Pulmonary artery endothelial cell (primary cell): ENCODE measurements at regions not wholly inside any gene's neighbourhood (a gene's known extent, or its start where the extent isn't known, plus 50 kb on each side); places are given as distances from the start of the nearest gene placed in this dataset.
"Not testable (repeated sequence)": the region's sequence is repeated elsewhere in the genome, so short reads cannot be mapped to it uniquely, and the experiment has no call there.

Experiments
- DNase-seq: peaks from one replicate; pipeline ENCODE4 v3.0.0-alpha.2; 2011; ENCODE audit warnings: low read depth, low spot score

- no peak for DNase-seq
These were observed 329.0 kb upstream of the TMTC4 start for GRCh38 chr13:101003566-101003965.

- no peak for DNase-seq
These were observed 314.8 kb upstream of the TMTC4 start for GRCh38 chr13:100989392-100989791.

DNA sequence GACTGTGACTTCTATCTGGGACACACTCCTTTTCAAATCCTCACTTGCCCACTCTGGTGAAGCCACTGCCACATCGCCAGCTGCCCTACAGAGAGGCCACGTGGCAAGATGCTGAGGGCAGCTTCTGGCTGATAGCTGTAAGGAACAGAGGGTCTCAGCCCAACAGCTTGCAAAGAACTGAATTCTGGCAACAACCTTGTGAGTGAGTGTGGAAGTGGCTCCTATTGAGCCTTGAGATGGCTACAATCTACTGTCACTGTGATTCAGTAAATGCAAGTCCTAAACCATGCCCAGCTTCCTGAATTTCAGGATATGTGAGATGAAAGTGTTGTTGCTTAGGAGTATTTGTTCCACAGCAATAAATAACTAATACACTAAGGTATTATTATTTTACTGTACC, 314.3 kb upstream of the TMTC4 start:
- DNase-seq: no peak

- DNase-seq: no peak
These were observed 313.4 kb upstream of the TMTC4 start for GRCh38 chr13:100987948-100988347.

DNA sequence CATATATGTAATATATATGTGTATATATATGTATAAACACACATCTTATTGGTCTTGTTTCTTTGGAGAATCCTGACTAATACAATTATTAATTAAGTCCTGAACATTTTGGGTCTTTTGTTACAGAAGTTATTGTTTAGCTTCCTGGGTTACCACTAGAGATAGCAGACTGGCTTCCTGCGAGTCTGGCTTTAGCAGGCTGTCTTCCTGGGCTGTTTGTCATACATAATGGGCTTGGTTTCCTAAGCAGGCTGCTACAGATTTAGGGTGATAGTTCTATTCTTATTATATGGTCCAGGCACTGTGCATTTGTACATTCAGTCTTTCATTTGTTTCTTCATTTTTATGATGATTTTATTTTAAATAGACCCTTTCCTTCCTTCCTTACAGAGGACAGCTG, 312.0 kb upstream of the TMTC4 start:
- DNase-seq: no peak

DNA sequence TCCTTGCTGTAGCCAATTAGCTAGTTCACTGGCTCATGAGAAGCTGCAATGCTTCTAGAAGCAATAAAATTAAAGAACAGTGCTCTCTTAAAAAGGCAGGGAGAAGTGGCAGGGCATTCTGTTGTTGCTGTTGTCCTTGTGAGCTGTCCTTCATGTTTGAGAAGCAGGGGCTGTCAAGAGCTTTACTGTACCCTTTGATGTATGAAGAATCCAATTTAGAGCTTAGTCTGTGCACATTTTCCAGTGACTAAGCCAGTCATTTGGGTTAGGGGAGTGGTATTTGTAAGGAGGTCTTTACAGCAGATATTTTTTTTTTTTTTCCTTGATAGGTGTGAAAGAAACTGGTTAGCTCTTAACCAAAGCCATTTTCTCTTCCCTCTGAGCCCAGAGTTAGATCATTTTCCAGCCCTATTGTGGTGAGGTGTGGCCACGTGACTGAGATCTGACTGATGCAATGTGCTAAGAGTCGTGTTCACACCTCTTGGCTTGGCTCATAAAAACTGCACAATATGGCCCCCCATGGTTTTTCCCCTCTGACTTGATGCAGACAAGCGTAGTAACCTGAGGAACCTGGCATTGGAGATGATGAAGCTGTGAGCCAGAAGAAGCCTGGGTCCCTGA, 309.6 kb upstream of the TMTC4 start:
- no peak for DNase-seq

GRCh38 chr13:100983111-100983510, 308.5 kb upstream of the TMTC4 start:
- no peak for DNase-seq

DNA sequence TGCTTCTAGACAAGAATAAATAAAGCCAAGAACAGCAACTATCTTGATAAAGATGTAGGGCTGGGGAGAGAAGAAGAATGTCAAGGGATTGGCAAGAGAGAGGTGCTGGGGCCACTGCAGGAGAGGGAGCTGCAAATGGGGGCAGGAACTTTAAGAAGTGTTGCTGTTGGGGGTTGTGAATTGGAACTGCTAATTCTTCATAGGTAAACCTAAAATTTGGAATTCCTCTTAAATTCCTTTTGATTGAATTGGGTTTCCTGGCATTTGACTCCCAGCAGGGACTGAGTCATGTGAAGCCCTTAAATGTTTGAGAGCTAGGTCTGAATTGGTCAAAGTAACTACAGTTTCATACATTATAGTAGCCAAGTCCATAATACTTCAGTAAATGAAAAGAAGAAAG, 305.6 kb upstream of the TMTC4 start:
- DNase-seq: no peak

DNA sequence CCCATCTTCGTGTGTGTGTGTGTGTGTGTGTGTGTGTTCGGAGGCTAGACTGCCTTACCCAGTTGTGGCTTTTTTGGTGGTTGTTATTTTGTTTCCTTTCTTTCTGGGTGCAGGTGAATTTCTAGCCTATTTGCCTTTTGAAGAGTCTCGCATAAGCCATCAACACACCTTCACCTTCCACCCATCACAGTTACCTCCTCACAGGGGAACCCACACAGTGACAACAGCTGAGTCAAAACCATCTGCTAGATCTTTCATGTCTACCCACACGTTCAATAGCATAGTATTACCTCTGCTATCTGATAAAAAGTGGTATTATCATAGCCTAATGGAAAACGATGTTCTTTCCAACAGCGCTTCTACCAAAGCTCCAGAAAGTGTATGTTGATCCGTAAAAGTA, 303.2 kb upstream of the TMTC4 start:
- no peak for DNase-seq

- DNase-seq: no peak
These were observed 302.4 kb upstream of the TMTC4 start for GRCh38 chr13:100976993-100977392.

- DNase-seq: not testable (repeated sequence)
These were observed 301.1 kb upstream of the TMTC4 start for GRCh38 chr13:100975666-100976065.

GRCh38 chr13:100962585-100962984, 288.0 kb upstream of the TMTC4 start:
- no peak for DNase-seq

DNA sequence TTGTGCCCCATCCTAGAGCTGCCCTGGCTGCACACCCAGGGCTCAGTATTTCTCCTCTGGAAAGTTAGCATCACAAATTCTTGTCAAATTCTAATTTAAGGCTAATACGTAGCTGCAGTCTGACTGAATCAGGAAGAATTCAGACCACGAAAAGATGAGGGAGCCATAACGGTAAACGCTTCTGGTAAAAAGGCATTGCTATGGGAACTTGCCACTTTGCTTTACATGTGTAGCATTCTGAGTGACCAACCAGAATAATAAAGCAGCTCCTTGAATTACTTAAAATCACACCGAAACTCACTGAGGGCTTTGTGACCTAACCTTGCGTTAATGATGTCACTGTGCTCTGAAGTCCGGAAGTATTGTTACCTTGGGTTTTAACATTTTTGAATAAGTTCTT, 286.6 kb upstream of the TMTC4 start:
- no peak for DNase-seq

DNA sequence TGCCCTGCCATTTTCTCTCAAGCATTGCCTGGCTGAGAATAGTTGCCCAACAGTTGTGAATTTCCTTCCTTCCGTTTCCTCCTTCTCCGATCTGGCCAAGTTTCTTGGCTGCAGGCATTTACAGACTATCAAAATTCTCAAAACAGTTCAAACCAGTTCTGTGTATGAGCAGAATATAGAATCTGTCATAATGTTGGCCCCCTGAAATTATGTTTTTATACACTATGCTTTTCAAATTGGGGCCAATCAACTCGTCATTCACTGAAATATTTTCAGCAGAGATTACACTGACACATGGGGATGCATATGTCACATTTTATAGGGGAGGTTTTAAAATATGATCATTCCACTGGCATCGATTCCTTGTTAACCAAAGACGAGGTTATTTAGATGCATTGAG, 284.2 kb upstream of the TMTC4 start:
- no peak for DNase-seq

- DNase-seq: no peak
These were observed 283.1 kb upstream of the TMTC4 start for GRCh38 chr13:100957741-100958140.

GRCh38 chr13:100954430-100955305, 280.1 kb upstream of the TMTC4 start:
- DNase-seq: no peak

DNA sequence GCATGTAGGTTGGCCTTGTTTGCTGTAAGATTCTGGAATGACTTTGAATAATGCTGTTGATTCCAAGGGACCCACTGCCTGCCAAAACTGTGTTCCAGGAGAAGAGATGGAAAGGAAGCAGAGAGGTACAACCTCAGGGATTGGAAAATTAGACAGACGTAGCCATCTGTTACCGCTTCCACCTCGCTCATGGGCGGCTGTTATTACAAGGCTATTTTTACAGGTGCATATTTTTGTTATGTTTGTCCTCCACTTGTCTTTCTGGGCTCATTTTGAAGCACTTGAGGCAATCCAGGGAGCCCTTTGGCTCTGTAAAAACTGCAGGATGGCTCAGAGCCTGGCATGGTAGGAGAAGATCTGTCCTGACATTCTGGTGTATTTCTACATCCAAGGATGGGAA, 276.4 kb upstream of the TMTC4 start:
- DNase-seq: no peak

DNA sequence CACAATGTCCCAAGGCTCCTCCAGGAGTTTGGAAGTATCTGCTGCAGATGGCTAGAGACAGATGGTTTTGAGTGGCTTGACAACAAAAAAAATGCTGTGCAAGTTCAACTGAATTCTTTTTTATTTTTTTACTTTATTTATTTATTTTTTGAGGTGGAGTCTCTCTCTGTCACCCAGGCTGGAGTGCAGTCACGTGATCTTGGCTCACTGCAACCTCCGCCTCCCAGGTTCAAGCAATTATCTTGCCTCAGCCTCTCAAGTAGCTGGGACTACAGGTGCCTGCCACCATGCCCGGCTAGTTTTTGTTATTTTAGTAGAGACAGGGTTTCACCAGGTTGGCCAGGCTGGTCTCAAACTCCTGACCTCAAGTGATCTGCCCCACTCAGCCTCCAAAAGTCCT, 274.3 kb upstream of the TMTC4 start:
- DNase-seq: not testable (repeated sequence)

- no peak for DNase-seq
These were observed 272.0 kb upstream of the TMTC4 start for GRCh38 chr13:100946588-100946987.

DNA sequence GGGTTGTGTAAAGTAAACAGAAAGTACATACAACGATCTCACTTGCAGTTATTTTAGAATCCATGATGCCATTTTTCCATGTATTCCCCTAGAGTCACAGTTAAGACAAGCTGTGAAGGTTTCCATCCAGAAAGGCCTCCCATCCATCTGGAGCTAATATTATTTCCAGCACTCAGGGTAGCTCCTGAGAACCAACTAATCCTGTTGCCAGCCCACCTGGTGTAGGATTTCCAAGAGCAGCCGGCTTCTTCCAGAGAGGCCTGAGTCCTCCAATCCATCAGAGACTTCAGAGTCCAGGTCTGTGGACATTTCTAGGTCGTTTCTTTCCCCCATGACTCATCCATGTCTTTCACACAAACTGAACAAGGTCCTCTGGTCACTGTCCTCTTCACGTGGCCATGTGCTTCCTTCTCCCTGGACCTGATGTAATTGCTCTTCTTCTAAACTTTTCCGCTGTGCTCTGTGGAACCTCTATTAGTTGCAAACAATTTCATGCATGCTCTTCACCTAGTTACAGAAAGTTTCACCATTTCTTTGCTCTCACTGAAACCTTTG, 270.3 kb upstream of the TMTC4 start:
- DNase-seq: no peak

GRCh38 chr13:100942742-100943141, 268.1 kb upstream of the TMTC4 start:
- no peak for DNase-seq
